HG02759 (cell line): ENCODE measurements at regions not wholly inside any gene's neighbourhood (a gene's known extent, or its start where the extent isn't known, plus 50 kb on each side); places are given as distances from the start of the nearest gene placed in this dataset.

Experiments used
- ATAC-seq: cut with Tn5 transposase; IDR thresholded peaks from one replicate; pipeline ENCODE4 v1.9.1; 2021; ENCODE audit warnings: mild to moderate bottlenecking, moderate library complexity; ENCODE audit not compliant: unreplicated experiment

GRCh38 chr21:24938573-24938972 is 668.7 kb downstream of the MRPL39 start:
- no peak for ATAC-seq

GRCh38 chr21:24935991-24936390 is 671.3 kb downstream of the MRPL39 start:
- no peak for ATAC-seq

- ATAC-seq: no peak
Observed at GRCh38 chr21:24910591-24910990, 696.7 kb downstream of the MRPL39 start.

GRCh38 chr21:24903994-24904635 is 703.2 kb downstream of the MRPL39 start:
- ATAC-seq: peak; percentile 52

- peak; percentile 60 for ATAC-seq
Observed at GRCh38 chr21:24899138-24899537, 708.1 kb downstream of the MRPL39 start.

- ATAC-seq: peak; percentile 55
Observed at GRCh38 chr21:24897883-24898282, 709.4 kb downstream of the MRPL39 start.

GRCh38 chr21:24896735-24897124 is 710.6 kb downstream of the MRPL39 start:
- no peak for ATAC-seq

- ATAC-seq: peak; percentile 76
Observed at GRCh38 chr21:24895885-24896734, 711.2 kb downstream of the MRPL39 start.

- ATAC-seq: no peak
Observed at GRCh38 chr21:24894324-24894723, 713.0 kb downstream of the MRPL39 start.

GRCh38 chr21:24890021-24890420 is 717.3 kb downstream of the MRPL39 start:
- ATAC-seq: no peak

- ATAC-seq: no peak
Observed at GRCh38 chr21:24881506-24881905, 725.8 kb downstream of the MRPL39 start.

- ATAC-seq: no peak
Observed at GRCh38 chr21:24870633-24871032, 736.6 kb downstream of the MRPL39 start.

- no peak for ATAC-seq
Observed at GRCh38 chr21:24869862-24870261, 737.4 kb downstream of the MRPL39 start.

GRCh38 chr21:24868117-24868516 is 739.2 kb downstream of the MRPL39 start:
- no peak for ATAC-seq

- no peak for ATAC-seq
Observed at GRCh38 chr21:24861471-24861870, 745.8 kb downstream of the MRPL39 start.

- no peak for ATAC-seq
Observed at GRCh38 chr21:24856326-24856725, 751.0 kb downstream of the MRPL39 start.

- ATAC-seq: peak; percentile 53
Observed at GRCh38 chr21:24852610-24853195, 754.6 kb downstream of the MRPL39 start.

GRCh38 chr21:24850121-24850520 is 757.2 kb downstream of the MRPL39 start:
- ATAC-seq: no peak

GRCh38 chr21:24844671-24845070 is 762.6 kb downstream of the MRPL39 start:
- no peak for ATAC-seq

GRCh38 chr21:24840287-24840686 is 767.0 kb downstream of the MRPL39 start:
- ATAC-seq: no peak

- no peak for ATAC-seq
Observed at GRCh38 chr21:24832961-24833360, 774.3 kb downstream of the MRPL39 start.

- ATAC-seq: no peak
Observed at GRCh38 chr21:24829397-24829796, 777.9 kb downstream of the MRPL39 start.
